ENCODE measurements at regions not wholly inside any gene's neighbourhood (a gene's known extent, or its start where the extent isn't known, plus 50 kb on each side); places are given as distances from the start of the nearest gene placed in this dataset.

DNA sequence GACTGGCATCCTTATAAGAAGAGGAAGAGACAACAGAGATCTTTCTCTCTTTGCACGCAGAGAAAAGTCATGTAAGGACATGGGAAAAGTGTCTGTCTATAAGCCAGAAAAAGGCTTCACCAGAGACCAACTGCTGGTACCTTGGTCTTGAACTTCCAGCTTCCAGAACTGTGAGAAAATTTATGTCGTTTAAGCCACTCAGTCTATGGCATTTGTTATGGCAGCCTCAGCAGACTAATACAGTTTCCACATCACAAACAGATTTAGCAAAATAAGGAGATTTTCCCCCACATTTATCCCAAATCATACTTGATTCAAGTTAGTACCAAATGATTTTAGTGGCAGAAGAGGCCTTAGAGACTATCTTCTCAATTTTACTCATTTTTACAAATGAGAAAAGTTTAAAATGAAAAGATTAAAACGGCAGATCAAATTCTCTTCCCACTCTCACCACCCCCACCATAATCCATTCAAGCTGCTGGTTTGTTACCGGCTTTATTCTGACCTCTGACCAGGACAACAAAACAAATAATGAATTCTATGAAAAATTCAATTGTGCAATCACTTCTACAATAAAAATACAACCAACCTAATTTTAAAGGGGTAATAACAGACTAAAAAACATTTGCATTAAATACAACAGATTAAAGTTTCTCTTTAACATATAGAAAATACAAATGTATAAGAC is 316.3 kb downstream of the TBC1D4 start:
- H2AFZ ChIP-seq = no peak overlapping the region
- no peak overlapping the region for H3K4me2 ChIP-seq
- no peaks in the 10 kb centered on the region for H3K4me1 ChIP-seq (ENCODE audit: insufficient read depth)
- no peak for DNase-seq (ENCODE audit: low spot score)
- no peaks in the 10 kb centered on the region for H4K20me1 ChIP-seq (ENCODE audit: insufficient read depth, poor library complexity, severe bottlenecking)
- WGBS (ENCODE audit: low lambda C conversion rate, missing lambda C conversion rate) = 81% methylated on average over 4 of the region's 4 CpGs
- H3K9me2 ChIP-seq (replicated peaks; ENCODE audit: insufficient read depth) = no peaks in the 10 kb centered on the region
- TF ChIP-seq EZH2phosphoT487 (IDR thresholded peaks at IDR 0.05; ENCODE audit: low read depth, severe bottlenecking, unreplicated experiment) = no peak
- TF ChIP-seq, protein P1, sequence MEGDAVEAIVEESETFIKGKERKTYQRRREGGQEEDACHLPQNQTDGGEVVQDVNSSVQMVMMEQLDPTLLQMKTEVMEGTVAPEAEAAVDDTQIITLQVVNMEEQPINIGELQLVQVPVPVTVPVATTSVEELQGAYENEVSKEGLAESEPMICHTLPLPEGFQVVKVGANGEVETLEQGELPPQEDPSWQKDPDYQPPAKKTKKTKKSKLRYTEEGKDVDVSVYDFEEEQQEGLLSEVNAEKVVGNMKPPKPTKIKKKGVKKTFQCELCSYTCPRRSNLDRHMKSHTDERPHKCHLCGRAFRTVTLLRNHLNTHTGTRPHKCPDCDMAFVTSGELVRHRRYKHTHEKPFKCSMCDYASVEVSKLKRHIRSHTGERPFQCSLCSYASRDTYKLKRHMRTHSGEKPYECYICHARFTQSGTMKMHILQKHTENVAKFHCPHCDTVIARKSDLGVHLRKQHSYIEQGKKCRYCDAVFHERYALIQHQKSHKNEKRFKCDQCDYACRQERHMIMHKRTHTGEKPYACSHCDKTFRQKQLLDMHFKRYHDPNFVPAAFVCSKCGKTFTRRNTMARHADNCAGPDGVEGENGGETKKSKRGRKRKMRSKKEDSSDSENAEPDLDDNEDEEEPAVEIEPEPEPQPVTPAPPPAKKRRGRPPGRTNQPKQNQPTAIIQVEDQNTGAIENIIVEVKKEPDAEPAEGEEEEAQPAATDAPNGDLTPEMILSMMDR (IDR thresholded peaks at IDR 0.05; ENCODE audit: poor library complexity) = no peak
- no peak for TF ChIP-seq EZH2 (IDR thresholded peaks at IDR 0.05; ENCODE audit: borderline replicate concordance)
- H3K36me3 ChIP-seq (replicated peaks; ENCODE audit: insufficient read depth, low read depth) = no peaks in the 10 kb centered on the region
- no peaks in the 10 kb centered on the region for H3K27me3 ChIP-seq
- no peaks in the 10 kb centered on the region for H3K9me3 ChIP-seq (ENCODE audit: low read depth)
- H3K79me2 ChIP-seq = no peaks in the 10 kb centered on the region
- no peak overlapping the region for H3K27ac ChIP-seq
- H3K4me3 ChIP-seq = no peak overlapping the region

DNA sequence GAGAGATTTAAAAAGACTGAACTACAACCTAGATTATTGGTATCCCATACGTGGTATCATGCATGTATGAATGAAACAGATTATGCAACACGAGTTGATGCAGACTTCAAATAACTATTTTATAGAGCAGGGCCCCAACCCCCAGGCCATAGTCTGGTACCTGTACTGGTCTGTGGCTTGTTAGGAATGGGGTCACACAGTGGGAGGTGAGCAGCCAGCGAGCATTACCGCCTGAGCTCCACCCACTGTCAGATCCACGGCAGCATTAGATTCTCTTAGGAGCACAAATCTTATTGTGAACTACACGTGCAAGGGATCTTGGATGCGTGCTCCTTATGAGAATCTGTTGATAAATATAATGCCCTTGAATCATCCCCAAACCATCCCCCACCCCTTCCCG is 320.2 kb downstream of the TBC1D4 start:
- WGBS (ENCODE audit: low lambda C conversion rate, missing lambda C conversion rate) = 67% methylated on average over 8 of the region's 8 CpGs
- no peaks in the 10 kb centered on the region for H3K36me3 ChIP-seq (replicated peaks; ENCODE audit: insufficient read depth, low read depth)
- no peak overlapping the region for H3K27ac ChIP-seq
- H3K4me1 ChIP-seq (ENCODE audit: insufficient read depth) = no peaks in the 10 kb centered on the region
- no peaks in the 10 kb centered on the region for H3K9me3 ChIP-seq (ENCODE audit: low read depth)
- H3K4me2 ChIP-seq = no peak overlapping the region
- no peak for DNase-seq (ENCODE audit: low spot score)
- H4K20me1 ChIP-seq (ENCODE audit: insufficient read depth, poor library complexity, severe bottlenecking) = no peaks in the 10 kb centered on the region
- no peak overlapping the region for H2AFZ ChIP-seq
- H3K9me2 ChIP-seq (replicated peaks; ENCODE audit: insufficient read depth) = no peaks in the 10 kb centered on the region
- no peaks in the 10 kb centered on the region for H3K79me2 ChIP-seq
- TF ChIP-seq EZH2 (IDR thresholded peaks at IDR 0.05; ENCODE audit: borderline replicate concordance) = no peak
- TF ChIP-seq, protein P1 (IDR thresholded peaks at IDR 0.05; ENCODE audit: poor library complexity) = no peak
- no peak for TF ChIP-seq EZH2phosphoT487 (IDR thresholded peaks at IDR 0.05; ENCODE audit: low read depth, severe bottlenecking, unreplicated experiment)
- H3K4me3 ChIP-seq = no peak overlapping the region
- H3K27me3 ChIP-seq = no peaks in the 10 kb centered on the region

DNA sequence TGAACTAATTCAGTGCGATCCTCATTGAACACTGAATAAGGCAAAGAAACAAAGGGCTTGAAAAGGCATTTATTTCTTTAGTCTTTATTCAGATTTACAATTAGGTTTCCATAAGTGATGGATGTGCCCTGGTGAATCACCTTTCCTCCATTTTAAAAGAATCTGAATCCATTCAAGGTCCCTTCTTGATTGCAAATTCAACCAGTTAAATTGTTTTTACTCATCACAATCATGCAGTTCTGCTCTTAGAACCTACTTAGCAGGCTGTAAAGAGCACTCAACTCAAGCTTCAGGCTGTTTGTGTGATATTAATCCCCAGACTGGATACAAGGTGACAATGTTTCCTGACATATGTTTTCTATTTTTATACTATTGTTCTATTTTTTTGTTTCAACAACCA is 321.0 kb downstream of the TBC1D4 start:
- Histone ChIP-seq H3K4me3 (no peak overlapping the region), H3K9me3 (ENCODE audit: low read depth) (no peaks in the 10 kb centered on the region), H4K20me1 (ENCODE audit: insufficient read depth, poor library complexity, severe bottlenecking) (no peaks in the 10 kb centered on the region), H3K27me3 (no peaks in the 10 kb centered on the region), H3K4me1 (ENCODE audit: insufficient read depth) (no peaks in the 10 kb centered on the region), H3K79me2 (no peaks in the 10 kb centered on the region), H2AFZ (no peak overlapping the region), H3K27ac (no peak overlapping the region), H3K4me2 (no peak overlapping the region), H3K9me2 (replicated peaks; ENCODE audit: insufficient read depth) (no peaks in the 10 kb centered on the region), H3K36me3 (replicated peaks; ENCODE audit: insufficient read depth, low read depth) (no peaks in the 10 kb centered on the region)
- no peak for DNase-seq (ENCODE audit: low spot score)
- no peak for TF ChIP-seq EZH2 (IDR thresholded peaks at IDR 0.05; ENCODE audit: borderline replicate concordance)
- TF ChIP-seq EZH2phosphoT487 (IDR thresholded peaks at IDR 0.05; ENCODE audit: low read depth, severe bottlenecking, unreplicated experiment) = no peak
- TF ChIP-seq, protein P1 (IDR thresholded peaks at IDR 0.05; ENCODE audit: poor library complexity) = no peak
- WGBS (ENCODE audit: low lambda C conversion rate, missing lambda C conversion rate) = 93% methylated on average over 1 of the region's 1 CpG
